PC-3 (cell line): ENCODE measurements at regions not wholly inside any gene's neighbourhood (a gene's known extent, or its start where the extent isn't known, plus 50 kb on each side); places are given as distances from the start of the nearest gene placed in this dataset.

Source experiments
- ATAC-seq: fragments of 200-7000 bp; cut with Tn5 transposase; 2 replicates; pipeline ENCODE4 v1.9.1; 2020; ENCODE audit warnings: mild to moderate bottlenecking, moderate library complexity
- BruUV-seq: library from RNA; stranded (reverse); fragments of 400-500 nt; replicated peaks from 2 replicates; lab custom pipeline; 2021; lab: Mats Ljungman, UMichigan
- CTCF ChIA-PET: fragments of 300-600 bp; sonication (Branson Sonifier 250); formaldehyde crosslinking; loops from one replicate; lab custom pipeline; 2022; ENCODE audit warnings: antibody characterized with exemption; lab: Charles Lee
- POLR2A ChIA-PET: fragments of 300-600 bp; sonication (Branson Sonifier 250); formaldehyde crosslinking; loops from one replicate; lab custom pipeline; 2022; ENCODE audit warnings: antibody characterized with exemption; ENCODE audit not compliant: unreplicated experiment; lab: Charles Lee
- DNase-seq: peaks from one replicate; pipeline ENCODE4 v3.0.0-alpha.2; 2015
- H2AFZ ChIP-seq: fragments of 300-600 bp; sonication (generic); 2 replicates; pipeline ENCODE4 v1.6.0; 2016; ENCODE audit warnings: antibody characterized with exemption, low read length
- H3F3A ChIP-seq: fragments of 300-600 bp; sonication (generic); one replicate; pipeline ENCODE4 v1.6.0; 2017; ENCODE audit warnings: antibody characterized with exemption, low read length, control low read depth, mild to moderate bottlenecking; ENCODE audit not compliant: unreplicated experiment
- H3K27ac ChIP-seq: fragments of 300-600 bp; sonication (generic); 2 replicates; pipeline ENCODE4 v1.5.1; 2016; ENCODE audit warnings: mild to moderate bottlenecking, low read length
- H3K27me3 ChIP-seq: fragments of 300-600 bp; sonication (generic); 2 replicates; pipeline ENCODE4 v1.6.1; 2016; ENCODE audit warnings: low read length, mixed read lengths
- H3K36me3 ChIP-seq: fragments of 300-600 bp; sonication (generic); 2 replicates; pipeline ENCODE4 v1.6.1; 2016; ENCODE audit warnings: low read depth, mixed run types, low read length, mixed read lengths
- H3K4me1 ChIP-seq: fragments of 300-600 bp; sonication (generic); 2 replicates; pipeline ENCODE4 v1.5.1; 2016; ENCODE audit warnings: low read length; ENCODE audit not compliant: insufficient read depth
- H3K4me2 ChIP-seq: fragments of 300-600 bp; sonication (generic); 2 replicates; pipeline ENCODE4 v1.6.0; 2016; ENCODE audit warnings: low read length
- H3K4me3 ChIP-seq: fragments of 300-600 bp; sonication (generic); 2 replicates; pipeline ENCODE4 v1.5.1; 2016; ENCODE audit warnings: mild to moderate bottlenecking, low read length, mixed read lengths
- H3K79me2 ChIP-seq: fragments of 300-600 bp; sonication (generic); 2 replicates; pipeline ENCODE4 v1.6.1; 2017; ENCODE audit warnings: low read length, mixed read lengths
- H3K9ac ChIP-seq: fragments of 300-600 bp; sonication (generic); 2 replicates; pipeline ENCODE4 v1.6.0; 2016; ENCODE audit warnings: mild to moderate bottlenecking, low read length
- H3K9me2 ChIP-seq: fragments of 300-600 bp; sonication (generic); replicated peaks from 2 replicates; pipeline ENCODE4 v1.6.1; 2016; ENCODE audit warnings: mixed run types, low read length, mixed read lengths
- H3K9me3 ChIP-seq: fragments of 300-600 bp; sonication (generic); 2 replicates; pipeline ENCODE4 v1.6.1; 2016; ENCODE audit warnings: low read length, mixed read lengths
- H4K20me1 ChIP-seq: fragments of 300-600 bp; sonication (generic); 2 replicates; pipeline ENCODE4 v1.6.1; 2016; ENCODE audit warnings: low read length, mixed read lengths
- EZH2 ChIP-seq: fragments of 300-600 bp; sonication (generic); IDR thresholded peaks from one replicate; pipeline ENCODE4 v1.6.1; 2017; ENCODE audit warnings: antibody characterized with exemption, mild to moderate bottlenecking, low read length; ENCODE audit not compliant: unreplicated experiment
- EZH2phosphoT487 ChIP-seq: fragments of 300-600 bp; sonication (generic); IDR thresholded peaks from 2 replicates; pipeline ENCODE4 v1.6.1; 2018; ENCODE audit warnings: mild to moderate bottlenecking, antibody characterized with exemption, low read length, borderline replicate concordance
- intact Hi-C: fragments of 100-400 bp; cut with micrococcal nuclease; formaldehyde crosslinking; loops from 2 replicates; pipeline ENCODE4 v1.9.0; 2023
- TF ChIP-seq, protein P1 (sequence below): fragments of 300-600 bp; sonication (generic); conservative IDR thresholded peaks from 2 replicates; pipeline ENCODE4 v1.5.1; 2017; ENCODE audit warnings: antibody characterized with exemption, low read depth, mild to moderate bottlenecking, low read length

DNA sequence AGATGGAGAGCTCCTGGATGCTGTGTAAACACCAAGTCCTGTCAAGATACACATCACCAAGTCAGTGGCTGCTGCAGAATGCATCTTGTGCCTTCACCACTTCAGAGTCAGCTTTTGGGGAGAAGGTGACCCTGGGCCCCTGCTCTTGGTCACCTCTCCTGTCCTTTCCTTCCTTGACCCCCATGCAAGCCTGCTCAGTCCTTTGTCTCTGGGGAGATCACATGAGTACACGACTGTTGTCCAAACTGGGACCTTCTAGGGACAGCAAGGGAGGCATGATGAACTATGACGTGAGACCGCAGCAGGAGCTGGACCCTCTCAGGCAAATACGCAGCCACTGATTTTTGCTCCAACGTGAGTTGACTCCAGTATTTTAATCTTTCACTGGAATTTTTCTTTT lies 706.9 kb upstream of the ID2 start:
- intact Hi-C loops, result no loop called here
- TF ChIP-seq EZH2 (no peak), EZH2phosphoT487 (no peak)
- TF ChIP-seq, protein P1, sequence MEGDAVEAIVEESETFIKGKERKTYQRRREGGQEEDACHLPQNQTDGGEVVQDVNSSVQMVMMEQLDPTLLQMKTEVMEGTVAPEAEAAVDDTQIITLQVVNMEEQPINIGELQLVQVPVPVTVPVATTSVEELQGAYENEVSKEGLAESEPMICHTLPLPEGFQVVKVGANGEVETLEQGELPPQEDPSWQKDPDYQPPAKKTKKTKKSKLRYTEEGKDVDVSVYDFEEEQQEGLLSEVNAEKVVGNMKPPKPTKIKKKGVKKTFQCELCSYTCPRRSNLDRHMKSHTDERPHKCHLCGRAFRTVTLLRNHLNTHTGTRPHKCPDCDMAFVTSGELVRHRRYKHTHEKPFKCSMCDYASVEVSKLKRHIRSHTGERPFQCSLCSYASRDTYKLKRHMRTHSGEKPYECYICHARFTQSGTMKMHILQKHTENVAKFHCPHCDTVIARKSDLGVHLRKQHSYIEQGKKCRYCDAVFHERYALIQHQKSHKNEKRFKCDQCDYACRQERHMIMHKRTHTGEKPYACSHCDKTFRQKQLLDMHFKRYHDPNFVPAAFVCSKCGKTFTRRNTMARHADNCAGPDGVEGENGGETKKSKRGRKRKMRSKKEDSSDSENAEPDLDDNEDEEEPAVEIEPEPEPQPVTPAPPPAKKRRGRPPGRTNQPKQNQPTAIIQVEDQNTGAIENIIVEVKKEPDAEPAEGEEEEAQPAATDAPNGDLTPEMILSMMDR, result no peak
- no peaks in the 10 kb centered on the region for H3K9me3 ChIP-seq
- CTCF ChIA-PET, result no interaction called here
- no peaks in the 10 kb centered on the region for H3K9me2 ChIP-seq
- DNase-seq, result no peak
- H3K4me1 ChIP-seq, result no peaks in the 10 kb centered on the region
- POLR2A ChIA-PET, result no interaction called here
- no peak overlapping the region for H3K27ac ChIP-seq
- ATAC-seq, result no peak
- H3K9ac ChIP-seq, result no peak overlapping the region
- H3K36me3 ChIP-seq, result no peaks in the 10 kb centered on the region
- H3K79me2 ChIP-seq, result no peaks in the 10 kb centered on the region
- no peaks in the 10 kb centered on the region for H4K20me1 ChIP-seq
- no peaks in the 10 kb centered on the region for H3F3A ChIP-seq
- H2AFZ ChIP-seq, result no peak overlapping the region
- H3K4me2 ChIP-seq, result no peak overlapping the region
- no peaks in the 10 kb centered on the region for H3K27me3 ChIP-seq
- H3K4me3 ChIP-seq, result no peak overlapping the region
- BruUV-seq, result no TSS peak

DNA sequence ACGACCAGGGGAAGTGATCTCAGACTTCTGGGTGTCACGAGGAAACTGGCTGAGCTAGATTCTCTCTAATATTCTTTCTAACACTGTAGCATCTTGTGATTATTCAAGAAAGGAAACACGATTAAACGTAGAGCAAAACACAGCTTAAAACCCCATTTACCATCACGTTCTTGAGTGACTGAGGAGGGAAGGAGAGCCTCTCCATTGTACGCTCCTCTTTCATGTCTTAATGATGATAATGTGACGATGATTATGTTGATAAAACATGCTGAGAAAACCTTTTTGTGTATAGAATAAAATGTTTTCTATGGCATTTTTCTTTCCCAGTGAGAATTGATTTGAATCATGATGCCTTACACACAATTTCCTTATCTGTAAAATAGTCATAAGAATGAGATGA lies 705.6 kb upstream of the ID2 start:
- no TSS peak for BruUV-seq
- POLR2A ChIA-PET, result no interaction called here

DNA sequence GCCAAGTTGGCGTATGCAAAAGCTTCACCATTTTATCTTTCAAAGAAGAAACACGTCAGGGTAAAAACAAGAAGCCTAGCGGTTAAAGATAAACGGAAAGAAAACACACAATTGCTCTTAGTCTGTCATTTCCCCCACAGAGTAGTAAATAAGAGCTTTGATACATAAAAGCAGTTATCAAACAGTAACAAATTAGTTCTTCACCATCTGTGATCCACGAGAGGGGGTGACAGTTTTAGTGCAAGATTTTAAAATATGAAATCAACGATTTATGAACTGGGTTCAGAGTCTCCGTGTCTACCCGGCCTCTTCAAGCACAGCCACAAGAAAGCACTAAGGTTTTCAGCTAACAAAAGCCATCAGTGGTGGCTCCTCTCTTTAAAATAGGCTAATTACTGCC lies 703.9 kb upstream of the ID2 start:
- H3K4me3 ChIP-seq, result no peak overlapping the region
- DNase-seq (no peak), ATAC-seq (no peak)
- no peaks in the 10 kb centered on the region for H3K4me1 ChIP-seq
- BruUV-seq, result no TSS peak
- H3K27me3 ChIP-seq, result no peaks in the 10 kb centered on the region
- no peaks in the 10 kb centered on the region for H3K9me3 ChIP-seq
- no peak overlapping the region for H3K9ac ChIP-seq
- H3K9me2 ChIP-seq, result no peaks in the 10 kb centered on the region
- ChIA-PET POLR2A (no interaction called here), CTCF (no interaction called here)
- no peak overlapping the region for H3K4me2 ChIP-seq
- no peaks in the 10 kb centered on the region for H4K20me1 ChIP-seq
- H3F3A ChIP-seq, result no peaks in the 10 kb centered on the region
- TF ChIP-seq EZH2phosphoT487 (no peak), EZH2 (no peak)
- TF ChIP-seq, protein P1, result no peak
- no peaks in the 10 kb centered on the region for H3K79me2 ChIP-seq
- no peaks in the 10 kb centered on the region for H3K36me3 ChIP-seq
- intact Hi-C loops, result no loop called here
- H3K27ac ChIP-seq, result no peak overlapping the region
- no peak overlapping the region for H2AFZ ChIP-seq

More for the DNA sequence above, 705.6 kb upstream of the ID2 start:
- Histone ChIP-seq H2AFZ (no peak overlapping the region), H3K79me2 (no peaks in the 10 kb centered on the region), H3K4me1 (no peaks in the 10 kb centered on the region), H3K9me3 (no peaks in the 10 kb centered on the region), H3K27ac (no peak overlapping the region), H4K20me1 (no peaks in the 10 kb centered on the region), H3K9me2 (no peaks in the 10 kb centered on the region), H3K36me3 (no peaks in the 10 kb centered on the region), H3K4me2 (no peak overlapping the region), H3K4me3 (no peak overlapping the region), H3K27me3 (no peaks in the 10 kb centered on the region), H3F3A (no peaks in the 10 kb centered on the region), H3K9ac (no peak overlapping the region)
- no peak for TF ChIP-seq EZH2
- TF ChIP-seq EZH2phosphoT487, result no peak
- TF ChIP-seq, protein P1, result no peak
- DNase-seq, result no peak
- CTCF ChIA-PET, result no interaction called here
- no peak for ATAC-seq
- intact Hi-C loops, result no loop called here
